ENCODE measurements at regions not wholly inside any gene's neighbourhood (a gene's known extent, or its start where the extent isn't known, plus 50 kb on each side); places are given as distances from the start of the nearest gene placed in this dataset.

GRCh38 chr13:90834700-90835099 is 512.8 kb upstream of the MIR17HG start:
- TF ChIP-seq, protein P1, sequence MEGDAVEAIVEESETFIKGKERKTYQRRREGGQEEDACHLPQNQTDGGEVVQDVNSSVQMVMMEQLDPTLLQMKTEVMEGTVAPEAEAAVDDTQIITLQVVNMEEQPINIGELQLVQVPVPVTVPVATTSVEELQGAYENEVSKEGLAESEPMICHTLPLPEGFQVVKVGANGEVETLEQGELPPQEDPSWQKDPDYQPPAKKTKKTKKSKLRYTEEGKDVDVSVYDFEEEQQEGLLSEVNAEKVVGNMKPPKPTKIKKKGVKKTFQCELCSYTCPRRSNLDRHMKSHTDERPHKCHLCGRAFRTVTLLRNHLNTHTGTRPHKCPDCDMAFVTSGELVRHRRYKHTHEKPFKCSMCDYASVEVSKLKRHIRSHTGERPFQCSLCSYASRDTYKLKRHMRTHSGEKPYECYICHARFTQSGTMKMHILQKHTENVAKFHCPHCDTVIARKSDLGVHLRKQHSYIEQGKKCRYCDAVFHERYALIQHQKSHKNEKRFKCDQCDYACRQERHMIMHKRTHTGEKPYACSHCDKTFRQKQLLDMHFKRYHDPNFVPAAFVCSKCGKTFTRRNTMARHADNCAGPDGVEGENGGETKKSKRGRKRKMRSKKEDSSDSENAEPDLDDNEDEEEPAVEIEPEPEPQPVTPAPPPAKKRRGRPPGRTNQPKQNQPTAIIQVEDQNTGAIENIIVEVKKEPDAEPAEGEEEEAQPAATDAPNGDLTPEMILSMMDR (IDR thresholded peaks at IDR 0.05): no peak
- TF ChIP-seq POLR2A (IDR thresholded peaks at IDR 0.05): no peak
